Stimulated activated CD4-positive, alpha-beta T cell treated with anti-CD3 and anti-CD28 coated beads, Interleukin-15, amount 100 ng/mL, for 24 hours (primary cell): ENCODE measurements at regions not wholly inside any gene's neighbourhood (a gene's known extent, or its start where the extent isn't known, plus 50 kb on each side); places are given as distances from the start of the nearest gene placed in this dataset.

Experiments
- DNase-seq: peaks from one replicate; pipeline ENCODE4 v3.0.0-alpha.2; 2020

DNA sequence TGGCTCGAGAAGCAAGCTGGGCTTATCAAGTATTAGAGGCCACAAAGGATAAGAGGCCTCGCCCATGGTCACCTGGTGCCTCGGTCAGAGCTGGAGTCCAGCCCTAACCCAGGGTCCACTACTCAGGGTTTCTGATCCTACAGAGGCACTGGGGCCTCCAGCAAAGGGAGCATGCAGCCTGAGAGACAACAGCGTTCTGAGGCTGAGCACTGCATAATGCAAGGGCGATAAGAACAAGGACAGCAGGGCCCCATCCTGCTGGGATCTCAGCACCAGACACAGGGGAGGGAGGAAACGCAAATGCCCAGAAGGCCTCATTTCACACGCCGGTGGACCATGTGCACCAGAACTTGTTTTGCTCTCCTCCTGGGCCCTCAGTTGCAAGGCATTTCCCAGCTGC lies 63.0 kb downstream of the C5orf15 start:
- no peak for DNase-seq

DNA sequence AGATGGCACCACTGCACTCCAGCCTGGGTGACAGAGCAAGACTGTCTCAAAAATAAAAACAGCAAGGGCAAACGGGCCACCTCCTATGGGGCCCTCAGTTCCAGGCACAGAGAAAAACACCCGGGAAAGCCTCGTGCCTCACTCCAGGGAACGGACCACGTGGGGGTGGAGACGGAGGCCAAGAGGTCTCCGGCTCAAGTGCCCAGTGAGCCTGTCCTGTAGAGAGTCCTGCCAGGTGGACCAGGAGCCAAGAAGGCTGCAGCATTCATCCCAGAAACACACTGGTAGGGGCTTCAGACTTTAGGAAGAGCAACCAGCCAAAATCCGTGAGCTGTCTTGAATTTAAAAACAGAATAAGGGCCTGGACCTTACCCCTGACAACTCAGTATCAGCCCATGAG lies 63.8 kb downstream of the C5orf15 start:
- DNase-seq = no peak

DNA sequence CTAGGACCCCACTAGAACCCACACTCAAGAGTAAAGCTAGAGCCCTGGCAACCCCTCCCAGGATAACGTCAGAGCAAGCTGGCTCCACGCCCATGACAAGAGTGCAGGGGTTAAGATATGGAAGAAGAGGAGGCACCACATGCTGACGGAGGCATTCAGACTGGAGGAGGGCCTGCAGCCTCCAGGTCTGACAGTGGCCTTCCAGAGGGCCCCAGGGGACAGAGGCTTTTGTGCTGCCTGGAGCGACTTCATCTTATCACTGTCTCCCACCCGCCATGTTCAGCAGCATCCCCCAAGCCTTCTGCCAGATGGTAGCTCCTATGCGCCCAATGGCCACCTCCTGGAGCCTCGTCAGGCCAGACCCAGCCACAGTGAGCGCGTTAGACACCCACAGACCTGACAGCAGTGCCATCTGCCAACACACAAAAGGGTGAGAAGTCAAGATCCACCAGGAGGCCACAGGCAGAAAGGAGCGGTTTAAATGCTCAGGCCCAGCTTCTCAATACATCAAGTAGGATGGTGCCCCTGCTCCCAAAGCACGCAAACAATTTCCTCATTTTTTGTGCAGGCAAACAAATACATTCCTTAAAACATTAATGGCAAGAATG lies 65.8 kb downstream of the C5orf15 start:
- no peak for DNase-seq

DNA sequence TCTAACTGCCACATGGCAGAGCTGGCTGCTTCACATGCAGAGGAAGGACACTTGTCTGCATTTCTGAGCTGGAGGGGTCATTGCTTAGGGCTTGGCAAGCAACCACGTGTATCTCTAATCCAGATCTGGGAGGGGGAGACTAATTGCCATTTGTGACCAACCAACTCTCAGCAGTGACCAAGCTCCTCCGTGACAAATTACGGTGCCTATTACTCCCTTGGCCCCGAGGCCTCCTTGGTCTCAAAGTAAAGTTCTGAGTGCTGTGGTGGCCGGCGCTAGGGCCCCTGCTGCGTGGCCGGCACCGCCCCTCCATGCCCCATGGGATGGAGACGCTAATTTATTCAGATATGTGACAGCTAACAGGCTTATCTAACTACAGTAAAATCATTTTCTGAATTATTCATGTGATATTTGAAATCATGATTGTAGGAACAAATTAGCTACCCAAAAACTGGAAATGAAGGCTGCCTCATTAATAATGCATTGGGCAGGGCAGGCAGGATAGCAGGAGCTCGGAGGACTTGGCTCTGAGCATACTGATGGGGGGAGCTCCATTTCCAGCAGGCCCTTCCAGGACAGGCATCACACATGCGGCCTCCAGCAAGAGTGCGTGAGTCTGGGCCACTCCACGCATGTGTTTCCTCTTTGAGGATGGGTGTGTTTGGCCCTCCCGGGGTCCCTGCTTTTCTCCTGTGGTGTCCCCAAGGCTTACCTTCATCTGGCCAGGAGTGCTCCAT lies 67.7 kb downstream of the C5orf15 start:
- DNase-seq = no peak

DNA sequence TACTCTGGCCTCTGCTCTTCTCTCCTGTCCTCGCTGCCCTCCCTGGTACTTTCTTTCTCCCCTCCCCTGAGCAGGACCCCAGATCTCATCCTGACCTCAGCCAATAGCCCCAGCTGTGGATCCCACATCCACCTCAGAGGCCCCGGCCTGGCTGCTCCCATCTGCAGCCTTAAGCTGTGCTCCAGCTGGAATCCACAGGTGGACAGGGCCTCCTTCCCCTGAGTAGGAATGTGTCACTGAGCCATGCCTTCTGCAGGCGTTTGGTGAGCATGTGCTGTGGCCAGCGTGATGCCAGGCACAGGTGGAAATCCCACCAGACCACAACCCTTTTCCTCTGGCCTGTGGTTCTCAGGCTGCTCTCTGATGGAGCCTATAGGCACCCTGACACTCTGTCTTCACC lies 68.9 kb downstream of the C5orf15 start:
- DNase-seq = no peak

DNA sequence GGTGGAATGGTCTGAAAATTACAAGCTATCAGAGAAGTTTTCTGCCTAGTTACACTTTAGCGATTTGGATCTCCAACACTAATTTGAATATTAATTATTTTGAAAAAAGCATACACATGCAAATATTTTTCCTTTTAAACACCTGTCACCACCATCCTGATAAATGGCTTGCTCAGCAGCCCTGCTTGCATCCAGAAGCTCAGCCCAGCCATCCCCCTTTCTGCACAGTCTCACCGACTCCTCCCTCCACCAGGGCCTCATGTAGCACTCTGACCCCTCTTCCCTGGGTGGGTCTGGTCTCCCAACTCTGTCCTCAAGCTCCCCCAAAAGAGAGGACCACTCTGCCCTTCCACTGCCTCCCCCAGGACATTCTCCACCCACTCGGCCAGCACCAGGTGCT lies 70.0 kb downstream of the C5orf15 start:
- no peak for DNase-seq

DNA sequence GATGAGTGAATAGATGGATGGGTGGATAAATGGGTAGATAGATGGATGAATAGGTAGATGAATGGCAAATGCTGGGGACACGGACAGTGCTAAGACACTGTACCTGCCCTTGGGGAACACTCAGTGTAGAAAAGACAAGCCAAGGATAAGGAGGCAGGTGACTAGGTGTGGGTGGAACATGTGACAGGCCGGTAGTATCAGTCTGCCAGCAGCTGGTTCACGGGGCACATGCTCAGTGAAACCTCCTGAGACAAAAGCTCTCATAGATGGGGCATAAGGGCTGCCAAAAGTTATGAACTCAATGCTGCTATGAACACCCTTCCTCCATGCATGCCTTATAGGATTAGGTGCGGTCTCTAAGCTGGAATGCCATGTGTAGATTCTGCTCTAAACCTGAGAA lies 71.0 kb downstream of the C5orf15 start:
- DNase-seq = no peak

DNA sequence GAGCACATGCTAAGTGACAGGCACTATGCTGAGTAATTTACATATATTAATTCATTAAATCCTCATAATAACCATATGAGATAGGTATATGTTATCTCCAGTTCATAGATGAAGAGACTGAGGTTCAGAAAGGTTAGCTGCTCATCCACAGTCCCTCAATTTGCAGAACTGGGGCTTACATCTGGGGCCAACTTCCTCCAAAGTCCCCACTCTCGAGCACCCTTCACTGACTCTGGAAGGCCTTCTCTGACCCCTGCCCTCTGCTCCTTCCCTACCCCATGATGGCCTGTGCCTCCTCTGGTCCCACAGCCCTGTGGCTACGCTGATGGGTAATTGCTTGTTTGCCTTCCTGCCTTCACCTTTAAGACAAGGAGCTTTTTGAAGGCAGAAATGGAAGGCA lies 71.6 kb downstream of the C5orf15 start:
- no peak for DNase-seq

DNA sequence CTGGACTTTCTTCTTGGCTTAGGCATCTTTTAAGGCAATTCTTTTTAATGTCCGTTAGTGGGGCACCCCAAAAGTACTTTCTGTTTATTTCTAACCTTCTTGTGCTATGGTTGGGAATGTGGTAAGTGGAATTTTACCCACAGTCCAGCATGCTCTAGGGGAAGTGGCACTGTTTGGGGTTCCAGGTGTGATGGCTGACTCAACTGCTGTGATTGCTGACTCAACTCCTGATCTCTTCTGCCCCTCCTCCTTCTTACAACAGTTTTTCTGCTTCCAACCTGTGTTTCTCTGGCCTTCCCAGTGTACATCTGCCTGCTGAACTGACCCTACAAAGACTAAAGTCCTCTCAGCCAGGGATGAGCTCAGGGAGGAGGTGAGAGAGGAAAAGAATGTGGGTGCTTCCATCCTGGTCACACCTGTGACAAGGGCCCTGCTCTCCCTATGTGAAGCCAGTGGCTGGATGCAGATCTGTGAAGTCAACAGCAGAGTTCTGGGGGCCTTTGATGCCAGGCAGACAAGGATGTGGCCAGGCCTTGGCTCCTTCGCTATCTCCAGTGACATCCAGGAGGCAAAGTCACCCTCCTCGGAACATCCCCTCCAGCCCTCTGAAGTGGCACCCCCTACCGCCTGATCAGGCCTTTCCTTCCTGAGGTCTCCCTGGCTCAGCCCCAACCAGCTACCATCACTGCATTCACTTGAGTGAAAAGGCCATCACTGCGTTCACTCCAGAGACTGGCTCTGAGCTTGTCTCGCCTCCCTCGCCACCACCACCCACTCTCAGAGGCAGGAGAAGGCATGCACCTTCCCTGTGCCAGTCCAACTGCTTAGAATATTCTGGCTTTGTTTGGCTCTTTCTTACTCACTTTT lies 72.2 kb downstream of the C5orf15 start:
- DNase-seq = no peak

DNA sequence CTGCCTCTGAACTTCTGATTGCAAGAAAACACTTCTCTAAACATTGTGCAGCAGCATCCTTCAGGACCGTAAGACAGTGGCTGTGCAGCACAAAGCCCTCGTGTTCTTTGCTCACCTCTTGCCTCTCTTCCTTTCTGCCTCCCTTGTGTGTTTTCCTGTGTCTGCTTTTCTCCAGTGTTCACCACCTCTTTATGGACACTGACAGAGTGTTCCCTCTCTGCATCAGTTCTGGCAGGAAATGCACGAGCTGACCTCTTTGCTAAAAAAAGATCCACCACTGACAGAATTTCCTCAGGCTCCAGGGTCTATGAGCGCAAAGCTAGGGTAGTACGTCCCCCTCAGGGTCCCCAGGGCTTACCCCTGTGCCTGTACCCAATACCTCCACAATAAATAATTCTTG lies 74.3 kb downstream of the C5orf15 start:
- no peak for DNase-seq

DNA sequence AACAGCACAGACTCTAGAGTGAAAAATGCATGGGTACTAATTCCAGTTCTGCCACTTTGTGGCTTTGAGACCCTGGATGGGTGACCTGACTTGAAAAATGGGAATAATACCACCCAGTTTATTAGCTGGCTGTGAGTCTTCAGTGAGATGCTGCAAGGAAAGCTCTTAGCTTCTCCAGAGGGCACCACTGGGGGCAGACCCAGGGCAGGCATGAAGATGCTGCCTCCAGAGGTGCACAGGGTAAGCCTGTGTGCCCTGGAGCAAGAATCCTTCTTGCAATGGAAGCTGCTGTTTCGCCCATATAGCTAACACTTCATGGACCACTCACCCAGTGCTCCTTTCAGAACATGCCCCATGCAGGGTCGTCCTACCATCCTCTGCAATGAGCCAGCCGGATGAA lies 75.7 kb downstream of the C5orf15 start:
- no peak for DNase-seq

DNA sequence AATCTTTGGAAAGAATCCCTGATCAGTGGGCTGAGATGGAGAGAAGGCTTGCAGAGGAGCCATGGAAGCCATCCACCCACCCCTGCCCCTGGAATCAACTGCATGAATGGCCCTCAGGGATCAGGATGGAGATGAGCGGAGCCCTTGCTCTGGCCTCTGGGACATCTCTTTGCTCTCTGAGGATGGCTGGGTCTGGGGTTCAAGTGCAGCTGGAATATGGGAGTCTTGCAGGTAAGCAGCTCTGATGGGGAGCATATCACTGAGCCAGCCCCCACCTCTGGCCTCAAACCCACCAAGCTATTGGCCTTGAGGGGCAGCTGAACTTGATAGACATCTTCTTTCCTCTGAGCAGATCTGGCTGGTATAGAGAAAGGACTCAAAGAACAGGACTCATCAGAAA lies 76.1 kb downstream of the C5orf15 start:
- DNase-seq = no peak

DNA sequence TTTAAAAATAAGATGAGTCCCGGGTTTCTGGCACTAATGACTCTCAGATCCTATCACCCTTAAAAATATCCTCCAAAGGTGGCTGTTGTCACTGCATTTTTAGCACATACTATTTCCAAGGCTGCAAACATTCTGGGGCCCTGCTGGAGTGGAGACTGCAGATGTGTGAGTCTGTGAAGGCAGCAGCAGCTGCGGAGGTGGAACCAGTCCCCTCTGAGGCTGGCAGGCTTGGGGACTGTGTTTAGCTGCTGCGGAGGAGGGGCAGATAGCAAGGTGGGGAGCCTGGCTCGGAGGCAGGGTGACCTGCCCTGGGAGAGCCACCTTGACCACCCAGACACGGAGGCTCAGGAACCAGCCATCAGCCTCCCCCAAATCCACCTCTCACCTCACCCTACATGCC lies 77.0 kb downstream of the C5orf15 start:
- DNase-seq = no peak

DNA sequence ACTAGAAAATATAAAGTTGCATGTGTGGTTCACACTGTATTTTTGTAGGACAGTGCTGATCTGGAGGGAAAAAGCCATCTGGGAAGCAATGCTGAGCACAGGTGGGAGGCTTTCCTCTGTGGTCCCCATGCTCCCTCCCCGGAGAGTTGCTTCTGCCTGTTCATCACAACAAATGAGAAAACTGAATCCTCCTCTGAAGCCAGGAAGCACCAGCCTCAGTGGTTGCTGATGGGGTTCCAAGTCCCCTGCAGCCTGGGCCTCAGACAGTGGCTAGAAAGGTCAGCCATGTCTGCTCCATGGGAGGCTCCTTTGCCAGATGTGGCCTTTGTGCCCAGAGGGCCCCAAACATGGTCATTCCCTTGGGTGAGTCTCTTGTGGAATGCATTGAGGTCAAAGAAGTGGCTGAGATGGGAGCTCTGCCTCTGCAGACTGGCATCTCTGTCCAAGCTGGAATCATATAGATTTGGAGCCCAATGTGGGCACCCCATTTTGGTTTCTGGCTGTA lies 77.6 kb downstream of the C5orf15 start:
- DNase-seq = no peak

DNA sequence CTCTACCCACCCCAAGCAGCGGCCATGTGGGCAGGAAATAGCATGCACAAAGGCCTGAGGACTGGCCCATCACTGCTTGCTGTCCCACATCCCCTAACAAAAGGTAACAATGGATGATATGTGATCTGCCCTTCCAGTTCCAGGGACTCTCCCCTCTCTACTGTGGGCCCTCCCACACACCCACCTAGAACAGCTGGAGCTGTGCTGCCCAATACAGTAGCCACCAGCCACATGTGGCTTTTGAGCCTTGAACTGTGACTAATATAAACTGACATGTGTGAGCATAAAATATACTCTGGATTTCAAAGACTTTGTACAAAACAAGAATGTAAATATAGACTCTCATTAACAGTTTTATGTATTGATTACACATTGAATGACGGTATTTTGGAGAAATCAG lies 78.1 kb downstream of the C5orf15 start:
- DNase-seq = no peak

DNA sequence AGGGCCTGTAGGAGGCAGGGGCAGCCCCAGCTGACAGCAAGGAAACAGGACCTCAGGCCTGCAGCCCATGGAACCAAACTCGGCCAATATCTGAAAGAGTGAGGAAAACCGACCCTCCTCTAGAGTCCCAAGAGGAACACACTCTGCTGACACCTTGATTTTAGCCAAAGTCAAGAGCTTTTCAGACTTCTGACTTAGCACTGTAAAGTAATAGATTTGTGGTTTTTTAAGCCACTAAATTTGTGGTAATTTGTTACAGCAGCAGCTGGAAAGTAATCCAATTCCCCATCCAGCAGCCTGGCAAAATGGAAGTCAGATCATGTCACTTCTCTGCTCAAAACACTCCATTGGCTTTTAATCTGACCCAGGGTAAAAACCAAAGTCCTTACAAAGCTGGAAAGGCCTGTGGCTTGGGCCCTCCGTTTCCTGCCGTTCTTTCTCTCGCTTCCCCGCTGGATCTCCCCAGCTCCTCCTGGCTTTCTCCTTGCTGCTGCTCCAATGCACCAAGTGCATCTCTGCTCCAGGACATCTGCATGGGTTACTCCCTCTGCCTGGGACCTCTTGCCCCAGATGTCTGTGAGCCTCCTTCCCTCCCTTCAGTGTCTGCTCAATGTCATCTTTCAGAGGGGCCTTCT lies 79.0 kb downstream of the C5orf15 start:
- DNase-seq = no peak

DNA sequence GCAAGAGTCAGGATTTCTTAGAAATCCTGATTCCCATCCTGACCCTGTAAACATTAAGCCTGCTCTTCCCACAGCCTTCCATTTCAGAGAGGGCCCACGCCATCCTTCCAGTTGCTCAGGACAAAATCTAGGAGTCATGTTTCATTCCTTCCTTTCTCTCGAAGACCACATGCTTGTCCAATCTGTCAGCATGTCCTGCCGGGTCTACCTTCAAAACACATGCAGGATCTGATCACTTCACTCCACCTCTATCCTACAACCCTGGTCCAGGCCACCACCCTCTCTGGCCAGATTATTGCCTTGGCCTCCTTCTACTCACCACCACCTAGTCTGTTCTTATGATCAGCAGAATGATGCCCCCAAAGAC lies 79.8 kb downstream of the C5orf15 start:
- no peak for DNase-seq

DNA sequence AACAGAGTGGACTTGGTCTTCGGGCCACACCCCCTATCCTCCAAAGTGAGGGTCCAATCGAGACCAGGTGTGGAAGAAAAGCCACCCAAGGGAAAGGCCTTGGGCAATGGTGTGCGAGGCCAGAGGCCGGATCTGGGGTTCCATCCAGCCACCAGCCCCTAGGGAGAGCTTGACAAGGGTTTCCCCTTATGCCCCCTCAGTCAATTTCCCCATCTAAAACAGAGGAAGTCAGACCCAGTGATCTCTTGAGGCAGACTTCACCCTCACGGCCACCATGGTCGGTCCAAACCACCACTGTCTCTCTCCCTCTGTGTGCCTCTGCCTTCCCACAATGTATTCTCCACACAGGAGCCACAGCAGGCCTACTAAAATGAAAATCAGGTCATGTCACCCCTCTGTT lies 82.9 kb downstream of the C5orf15 start:
- DNase-seq = no peak

DNA sequence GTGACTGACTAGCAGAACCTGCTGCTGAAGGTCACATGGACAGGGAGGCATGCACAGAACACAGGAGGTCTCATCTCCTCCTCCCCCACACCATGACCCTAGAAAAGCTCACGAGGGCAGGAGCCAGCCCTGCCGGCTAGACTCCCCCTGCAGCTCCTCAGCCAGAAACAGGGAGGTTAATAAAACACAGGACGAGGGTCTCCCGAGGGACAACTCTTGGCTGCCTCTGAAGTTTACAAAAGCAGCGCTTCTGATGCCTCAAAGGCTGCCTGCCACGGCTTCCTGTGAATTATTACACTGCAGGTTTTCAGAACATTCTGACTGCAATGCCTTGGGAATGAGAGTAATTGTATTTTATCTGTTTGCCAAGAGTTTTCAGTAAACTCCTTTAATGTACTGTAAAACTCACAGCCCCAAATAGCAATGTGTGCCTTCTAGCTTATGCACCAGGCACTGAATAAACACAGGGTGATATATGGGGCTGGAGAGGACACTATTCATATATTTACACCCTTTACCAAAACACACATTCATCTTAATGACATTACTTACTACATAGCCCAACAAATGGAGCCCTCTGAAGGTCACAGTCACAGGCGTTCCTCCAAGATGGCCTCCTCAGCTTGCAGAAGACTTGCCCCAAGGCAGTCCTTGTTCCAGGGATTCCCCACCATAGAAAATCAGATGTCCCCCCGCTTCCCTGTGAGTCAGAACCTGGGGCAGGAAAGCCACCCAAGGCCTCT lies 83.7 kb downstream of the C5orf15 start:
- no peak for DNase-seq

DNA sequence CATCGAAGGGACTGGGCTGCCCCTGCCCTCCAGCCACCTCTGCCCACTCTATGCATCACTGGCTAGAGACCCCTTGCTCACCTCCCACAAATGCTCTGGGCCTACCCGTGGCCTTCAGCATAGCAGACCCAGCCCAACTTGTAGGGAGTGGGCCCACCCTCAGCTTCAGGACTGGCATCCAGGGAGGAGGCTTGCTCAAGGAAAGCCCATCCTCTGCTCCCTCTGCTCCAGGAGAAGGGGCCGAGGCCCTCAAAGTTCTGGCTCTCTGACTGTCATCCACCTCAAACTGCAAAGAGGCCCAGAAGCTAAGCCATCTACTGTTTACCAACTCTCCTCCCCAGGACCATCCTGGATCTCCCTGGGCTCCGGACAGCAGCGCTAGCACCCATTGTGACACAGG lies 84.5 kb downstream of the C5orf15 start:
- no peak for DNase-seq

DNA sequence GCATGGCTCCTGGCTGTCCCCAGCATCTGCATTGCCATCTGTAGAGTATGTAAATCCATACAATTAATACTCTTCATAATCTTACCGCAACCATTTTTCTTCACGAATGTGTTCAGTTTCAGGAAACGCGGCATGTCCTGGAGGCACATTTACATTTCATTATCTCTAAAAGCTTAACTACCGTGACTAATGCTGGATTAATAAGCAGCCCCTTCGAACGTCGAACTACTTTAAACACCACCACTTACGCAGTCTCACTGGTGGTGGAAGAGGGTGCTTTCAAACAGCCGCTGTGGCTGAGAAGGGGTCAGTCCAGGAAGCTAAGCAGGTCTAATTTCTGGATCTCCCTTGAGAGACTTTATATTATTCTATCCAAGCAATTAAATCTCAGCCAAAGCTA lies 85.6 kb downstream of the C5orf15 start:
- no peak for DNase-seq

DNA sequence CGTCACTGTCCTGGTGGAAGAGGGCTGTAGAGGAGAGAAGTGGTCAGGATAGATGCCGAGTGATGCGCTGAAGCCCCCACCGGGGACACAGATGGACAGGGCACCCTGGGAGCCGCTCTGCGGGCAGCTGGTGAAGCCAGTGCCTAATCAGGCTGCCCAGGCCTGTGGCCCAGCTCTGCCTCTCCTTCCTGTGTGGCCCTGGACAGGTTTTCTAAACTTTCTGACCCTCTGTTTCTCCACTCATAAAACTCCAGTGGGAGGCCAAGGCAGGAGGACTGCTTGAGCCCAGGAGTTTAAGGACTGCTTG lies 86.1 kb downstream of the C5orf15 start:
- DNase-seq = no peak
